H1 (cell line): ENCODE measurements at regions not wholly inside any gene's neighbourhood (a gene's known extent, or its start where the extent isn't known, plus 50 kb on each side); places are given as distances from the start of the nearest gene placed in this dataset.

Experiments used
- ASH2L ChIP-seq: fragments of 200-600, 300-600 bp; sonication (generic); IDR thresholded peaks from one replicate; pipeline ENCODE4 v1.7.1; 2017; ENCODE audit warnings: low read length
- SAP30 ChIP-seq: fragments of 300-600 bp; sonication (generic); IDR thresholded peaks from 2 replicates; pipeline ENCODE4 v1.7.1; 2012; ENCODE audit warnings: low read length, moderate library complexity, mild to moderate bottlenecking, inconsistent platforms; ENCODE audit not compliant: insufficient read depth, insufficient replicate concordance
- TAF7 ChIP-seq: optimal IDR thresholded peaks from 2 replicates; pipeline ENCODE3; 2011; ENCODE audit warnings: low read depth, mild to moderate bottlenecking, inconsistent platforms, low read length, moderate library complexity, borderline replicate concordance

DNA sequence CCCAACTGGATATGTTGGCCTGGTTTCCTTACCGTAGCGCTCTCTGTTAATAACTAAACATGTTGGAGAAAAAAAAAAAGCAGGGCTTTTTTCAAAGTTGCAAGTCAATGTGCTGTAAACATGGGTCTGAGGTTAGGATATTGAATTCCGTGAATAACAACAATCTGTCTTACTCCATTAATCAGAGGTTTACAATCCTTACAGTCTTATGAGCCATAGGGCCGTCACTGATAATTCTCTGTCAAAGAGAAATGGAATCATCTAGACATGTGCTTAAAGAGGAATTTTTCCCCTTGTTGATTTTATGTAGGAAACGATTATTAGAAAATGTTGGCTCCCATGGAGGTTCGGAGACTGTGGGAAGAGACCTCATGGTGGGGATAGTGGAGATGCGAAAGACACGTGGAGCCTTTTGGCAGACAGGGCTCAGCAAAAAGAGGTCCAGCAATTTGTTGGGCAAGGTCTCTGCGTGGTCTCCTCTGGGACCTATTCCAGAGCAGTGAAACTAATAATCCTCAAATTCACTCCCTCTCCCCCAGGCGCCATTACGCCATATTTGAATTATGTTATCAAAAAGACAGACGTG lies 83.5 kb upstream of the CLDN14 start (continued):
- TF ChIP-seq TAF7 (no peak), SAP30 (no peak), ASH2L (no peak)
